Activated naive CD4-positive, alpha-beta T cell treated with anti-CD3 and anti-CD28 coated beads, Interleukin-2, amount 50 U/mL, for 16 hours (primary cell): ENCODE measurements at regions not wholly inside any gene's neighbourhood (a gene's known extent, or its start where the extent isn't known, plus 50 kb on each side); places are given as distances from the start of the nearest gene placed in this dataset.

Experiments used
- DNase-seq: peaks from one replicate; pipeline ENCODE4 v3.0.0-alpha.2; 2020

- DNase-seq, result no peak
These were observed 63.5 kb downstream of the ENC1 start for GRCh38 chr5:74576941-74577456.

GRCh38 chr5:74575741-74576538 is 64.6 kb downstream of the ENC1 start:
- no peak for DNase-seq

GRCh38 chr5:74570250-74570649 is 70.3 kb downstream of the ENC1 start:
- DNase-seq, result no peak

GRCh38 chr5:74567411-74567995 is 73.0 kb downstream of the ENC1 start:
- no peak for DNase-seq

GRCh38 chr5:74562122-74562521 is 78.4 kb downstream of the ENC1 start:
- DNase-seq, result no peak

- DNase-seq, result no peak
These were observed 80.3 kb downstream of the ENC1 start for GRCh38 chr5:74560245-74560644.

GRCh38 chr5:74556631-74557595 is 83.6 kb downstream of the ENC1 start:
- no peak for DNase-seq

GRCh38 chr5:74556006-74556405 is 84.5 kb downstream of the ENC1 start:
- DNase-seq, result no peak

GRCh38 chr5:74552101-74552500 is 88.4 kb downstream of the ENC1 start:
- DNase-seq, result no peak

GRCh38 chr5:74550927-74551326 is 89.6 kb downstream of the ENC1 start:
- DNase-seq, result no peak

- DNase-seq, result no peak
These were observed 91.1 kb downstream of the ENC1 start for GRCh38 chr5:74549384-74549783.

- no peak for DNase-seq
These were observed 93.7 kb downstream of the ENC1 start for GRCh38 chr5:74546796-74547195.

- no peak for DNase-seq
These were observed 95.7 kb downstream of the ENC1 start for GRCh38 chr5:74544811-74545210.

- no peak for DNase-seq
These were observed 97.1 kb downstream of the ENC1 start for GRCh38 chr5:74543162-74543995.

- no peak for DNase-seq
These were observed 98.0 kb downstream of the ENC1 start for GRCh38 chr5:74542482-74542881.

GRCh38 chr5:74541381-74541781 is 99.1 kb downstream of the ENC1 start:
- DNase-seq, result no peak

GRCh38 chr5:74540622-74541021 is 99.9 kb downstream of the ENC1 start:
- DNase-seq, result no peak

GRCh38 chr5:74539986-74540385 is 100.5 kb downstream of the ENC1 start:
- no peak for DNase-seq

- no peak for DNase-seq
These were observed 102.3 kb downstream of the ENC1 start for GRCh38 chr5:74538206-74538661.

GRCh38 chr5:74536658-74537057 is 103.9 kb downstream of the ENC1 start:
- no peak for DNase-seq

GRCh38 chr5:74535926-74536325 is 104.6 kb downstream of the ENC1 start:
- no peak for DNase-seq
